Uterus (tissue), 2 donors: ENCODE measurements at regions not wholly inside any gene's neighbourhood (a gene's known extent, or its start where the extent isn't known, plus 50 kb on each side); places are given as distances from the start of the nearest gene placed in this dataset.

Experiments used
- POLR2A ChIP-seq, 2 donors: fragments of 450-650 bp; IDR thresholded peaks; one replicate each; pipeline ENCODE4 v1.6.1; 2016; ENCODE audit warnings: antibody characterized with exemption in 2 of 2, mild to moderate bottlenecking in 1 of 2, moderate library complexity in 1 of 2
- TF ChIP-seq, protein P1 (sequence below), 4 experiments: fragments of 200-600 bp in 2 of 4; fragments of 450-650 bp in 2 of 4; sonication (generic) in 2 of 4; IDR thresholded peaks; one replicate each; pipeline ENCODE4 v1.5.1; 2016 to 2019; ENCODE audit warnings: antibody characterized with exemption in 4 of 4, mild to moderate bottlenecking in 2 of 4, moderate library complexity in 1 of 4

GRCh38 chr2:81942136-81942680, 1637.7 kb upstream of the LRRTM1 start:
- TF ChIP-seq, protein P1, sequence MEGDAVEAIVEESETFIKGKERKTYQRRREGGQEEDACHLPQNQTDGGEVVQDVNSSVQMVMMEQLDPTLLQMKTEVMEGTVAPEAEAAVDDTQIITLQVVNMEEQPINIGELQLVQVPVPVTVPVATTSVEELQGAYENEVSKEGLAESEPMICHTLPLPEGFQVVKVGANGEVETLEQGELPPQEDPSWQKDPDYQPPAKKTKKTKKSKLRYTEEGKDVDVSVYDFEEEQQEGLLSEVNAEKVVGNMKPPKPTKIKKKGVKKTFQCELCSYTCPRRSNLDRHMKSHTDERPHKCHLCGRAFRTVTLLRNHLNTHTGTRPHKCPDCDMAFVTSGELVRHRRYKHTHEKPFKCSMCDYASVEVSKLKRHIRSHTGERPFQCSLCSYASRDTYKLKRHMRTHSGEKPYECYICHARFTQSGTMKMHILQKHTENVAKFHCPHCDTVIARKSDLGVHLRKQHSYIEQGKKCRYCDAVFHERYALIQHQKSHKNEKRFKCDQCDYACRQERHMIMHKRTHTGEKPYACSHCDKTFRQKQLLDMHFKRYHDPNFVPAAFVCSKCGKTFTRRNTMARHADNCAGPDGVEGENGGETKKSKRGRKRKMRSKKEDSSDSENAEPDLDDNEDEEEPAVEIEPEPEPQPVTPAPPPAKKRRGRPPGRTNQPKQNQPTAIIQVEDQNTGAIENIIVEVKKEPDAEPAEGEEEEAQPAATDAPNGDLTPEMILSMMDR (IDR thresholded peaks at IDR 0.05), result no peak
- no peak for TF ChIP-seq POLR2A (IDR thresholded peaks at IDR 0.05)
